GM12878 (cell line): ENCODE measurements at regions not wholly inside any gene's neighbourhood (a gene's known extent, or its start where the extent isn't known, plus 50 kb on each side); places are given as distances from the start of the nearest gene placed in this dataset.

Source experiments
- ATAC-seq: fragments of 200-7000 bp; cut with Tn5 transposase; 3 replicates; pipeline ENCODE4 v1.9.1; 2020; ENCODE audit warnings: mild to moderate bottlenecking, moderate library complexity
- BruUV-seq: library from RNA; stranded (reverse); fragments of 400-500 nt; replicated peaks from 2 replicates; lab custom pipeline; 2021; lab: Mats Ljungman, UMichigan
- CTCF ChIA-PET: fragments of 300-600 bp; sonication (Branson Sonifier 250); formaldehyde crosslinking; extraction: SDS; loops from one replicate; lab custom pipeline; 2021; ENCODE audit warnings: inconsistent platforms; lab: Yijun Ruan, JAX
- POLR2A ChIA-PET: fragments of 350-600 bp; formaldehyde crosslinking; extraction: SDS; loops from one replicate; lab custom pipeline; 2021; ENCODE audit warnings: inconsistent platforms; lab: Charles Lee
- RAD21 ChIA-PET: fragments of 300-600 bp; sonication (Branson Sonifier 250); formaldehyde crosslinking; loops from one replicate; lab custom pipeline; 2023; ENCODE audit warnings: antibody characterized with exemption; ENCODE audit not compliant: unreplicated experiment; lab: Charles Lee
- SMC1A ChIA-PET: fragments of 300-600 bp; sonication (Branson Sonifier 250); formaldehyde crosslinking; loops from one replicate; lab custom pipeline; 2023; ENCODE audit not compliant: unreplicated experiment, uncharacterized antibody; lab: Charles Lee
- DNase-seq: peaks from one replicate; pipeline ENCODE4 v3.0.0-alpha.2; 2011; ENCODE audit warnings: low read depth, low spot score
- FAIRE-seq: peaks from 3 replicates; lab custom pipeline; 2011; peaks lifted over from hg19 to GRCh38; lab: Jason Lieb, UNC
- H2AFZ ChIP-seq: 2 replicates; pipeline ENCODE4 v1.6.0; 2011; ENCODE audit warnings: low read depth, low read length, control low read depth; ENCODE audit not compliant: control insufficient read depth
- H3K27ac ChIP-seq: 2 replicates; pipeline ENCODE4 v1.5.1; 2011; ENCODE audit warnings: control low read depth; ENCODE audit not compliant: control insufficient read depth, insufficient read depth
- H3K27me3 ChIP-seq, 2 experiments: replicated peaks in 1 of 2; 2 replicates each; pipeline versions ENCODE4 v1.6.0 to v1.6.1; 2011; ENCODE audit warnings: low read length in 1 of 2; ENCODE audit not compliant: control insufficient read depth in 2 of 2, insufficient read depth in 2 of 2
- H3K36me3 ChIP-seq, 2 experiments: 2 replicates each; pipeline ENCODE4 v1.5.1; 2011; ENCODE audit warnings: low read length in 1 of 2; ENCODE audit not compliant: control insufficient read depth in 2 of 2, insufficient read depth in 2 of 2
- H3K4me1 ChIP-seq: 2 replicates; pipeline ENCODE4 v1.6.1; 2011; ENCODE audit warnings: mild to moderate bottlenecking, low read length, moderate library complexity, mixed read lengths; ENCODE audit not compliant: control insufficient read depth, insufficient read depth
- H3K4me2 ChIP-seq: 2 replicates; pipeline ENCODE4 v1.6.0; 2011; ENCODE audit warnings: control low read depth; ENCODE audit not compliant: control insufficient read depth, insufficient read depth
- H3K4me3 ChIP-seq: fragments of 200-600 bp; sonication (generic); 2 replicates; pipeline ENCODE4 v1.5.1; 2016
- H3K79me2 ChIP-seq: 2 replicates; pipeline ENCODE4 v1.6.0; 2011; ENCODE audit warnings: low read length; ENCODE audit not compliant: control insufficient read depth, insufficient read depth
- H3K9ac ChIP-seq: 2 replicates; pipeline ENCODE4 v1.8.0; 2011; ENCODE audit warnings: low read length, control low read depth, mixed read lengths; ENCODE audit not compliant: control insufficient read depth, insufficient read depth
- H3K9me3 ChIP-seq: replicated peaks from 3 replicates; pipeline ENCODE4 v1.5.1; 2011; ENCODE audit warnings: mild to moderate bottlenecking, low read length; ENCODE audit not compliant: control insufficient read depth, insufficient read depth
- H4K20me1 ChIP-seq: 2 replicates; pipeline ENCODE4 v1.6.0; 2011; ENCODE audit not compliant: control insufficient read depth, insufficient read depth
- CEBPB ChIP-seq, 2 experiments: fragments of 150-350 bp in 1 of 2; IDR thresholded peaks; 2 replicates each; pipeline ENCODE4 v1.6.1; 2012 to 2014; ENCODE audit warnings: low read depth in 2 of 2, low read length in 2 of 2, borderline replicate concordance in 1 of 2, inconsistent platforms in 1 of 2
- EP300 ChIP-seq, 2 experiments: fragments of 150-350 bp in 1 of 2; IDR thresholded peaks; 2 replicates each; pipeline ENCODE4 v1.6.1; 2011 to 2012; ENCODE audit warnings: low read depth in 2 of 2, low read length in 2 of 2, borderline replicate concordance in 1 of 2, improper control_type of control experiment in 1 of 2, inconsistent platforms in 1 of 2; ENCODE audit not compliant: control insufficient read depth in 1 of 2
- ETV6 ChIP-seq, 2 experiments: fragments of 450-650 bp in 1 of 2; IDR thresholded peaks in 1 of 2; conservative IDR thresholded peaks in 1 of 2; 2 replicates each; pipeline ENCODE4 v1.6.1; 2014; ENCODE audit warnings: antibody characterized with exemption in 1 of 2, borderline replicate concordance in 1 of 2, low read depth in 1 of 2, mild to moderate bottlenecking in 1 of 2, moderate library complexity in 1 of 2
- MAX ChIP-seq: IDR thresholded peaks from 2 replicates; pipeline ENCODE4 v1.6.1; 2012; ENCODE audit warnings: low read depth, low read length, improper control_type of control experiment
- POU2F2 ChIP-seq: IDR thresholded peaks from 3 replicates; pipeline ENCODE4 v1.6.1; 2011; ENCODE audit warnings: low read depth, mild to moderate bottlenecking, low read length, borderline replicate concordance
- RELB ChIP-seq: fragments of 450-650 bp; IDR thresholded peaks from 2 replicates; pipeline ENCODE4 v1.6.1; 2017; ENCODE audit warnings: low read depth, mild to moderate bottlenecking, moderate library complexity
- SRF ChIP-seq, 2 experiments: IDR thresholded peaks; 2 replicates each; pipeline ENCODE4 v1.6.1; 2011; ENCODE audit warnings: low read depth in 2 of 2, low read length in 2 of 2, mild to moderate bottlenecking in 1 of 2, moderate library complexity in 1 of 2
- SUPT20H ChIP-seq: IDR thresholded peaks from 2 replicates; pipeline ENCODE4 v1.6.1; 2011; ENCODE audit warnings: low read depth, mild to moderate bottlenecking, low read length, moderate library complexity, borderline replicate concordance; ENCODE audit not compliant: control insufficient read depth
- ZSCAN29 ChIP-seq: fragments of 450-650 bp; IDR thresholded peaks from 2 replicates; pipeline ENCODE4 v1.6.1; 2017; ENCODE audit warnings: mild to moderate bottlenecking, moderate library complexity
- WGBS: methylation state at CpG from one replicate; pipeline ENCODE4 v1.1.6; 2016; ENCODE audit warnings: low lambda C conversion rate; ENCODE audit not compliant: insufficient replicate concordance, insufficient coverage; ENCODE audit errors: missing lambda C conversion rate; 5-methylcytosine and 5-hydroxymethylcytosine counted together
- in situ Hi-C: fragments of 300-500 bp; cut with MboI; formaldehyde crosslinking; loops from 9 replicates; pipeline ENCODE4 v1.14.3; 2018; ENCODE audit warnings: mixed read lengths
- intact Hi-C: fragments of 100-400 bp; cut with micrococcal nuclease; formaldehyde crosslinking; loops from one replicate; pipeline ENCODE4 v1.14.2; 2022; ENCODE audit not compliant: unreplicated experiment
- TF ChIP-seq, protein P1 (sequence below): fragments of 450-650 bp; formaldehyde crosslinking; IDR thresholded peaks from 2 replicates; pipeline ENCODE4 v1.4.0; 2020; ENCODE audit warnings: mild to moderate bottlenecking, moderate library complexity

DNA sequence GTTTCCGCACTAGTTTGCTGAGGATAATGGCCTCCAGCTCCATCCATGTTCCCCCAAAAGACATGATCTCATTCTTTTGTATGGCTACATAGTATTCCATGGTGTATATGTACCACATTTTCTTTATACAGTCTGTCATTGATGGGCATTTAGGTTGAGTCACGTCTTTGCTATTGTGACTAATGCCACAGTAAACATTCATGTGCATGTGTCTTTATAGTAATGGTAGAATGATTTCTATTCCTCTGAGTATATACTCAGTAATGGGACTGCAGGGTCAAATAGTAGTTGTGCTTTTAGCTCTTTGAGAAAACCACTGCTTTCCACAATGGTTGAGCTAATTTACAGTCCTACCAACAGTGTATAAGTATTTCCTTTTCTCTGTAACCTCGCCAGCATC is 78.3 kb upstream of the BCL9 start:
- Histone ChIP-seq H3K4me1 (no peaks in the 10 kb centered on the region), H3K79me2 (no peaks in the 10 kb centered on the region), H3K4me2 (no peak overlapping the region), H2AFZ (no peak overlapping the region), H3K4me3 (no peak overlapping the region), H3K27ac (no peak overlapping the region), H3K27me3 (no peaks in the 10 kb centered on the region), H3K36me3 (no peaks in the 10 kb centered on the region), H4K20me1 (no peaks in the 10 kb centered on the region), H3K9me3 (no peaks in the 10 kb centered on the region; the same call in 2 of the 3 replicates), H3K9ac (no peak overlapping the region)
- RAD21 ChIA-PET = no interaction called here
- no peak for ATAC-seq
- FAIRE-seq = no peak
- no peak for DNase-seq
- BruUV-seq = no TSS peak
- CTCF ChIA-PET = no interaction called here
- TF ChIP-seq SRF (IDR thresholded peaks at IDR 0.05; ENCODE audit: low read depth in 2 of 2, low read length in 2 of 2) (no peak), CEBPB (IDR thresholded peaks at IDR 0.05; ENCODE audit: borderline replicate concordance in 1 of 2, low read depth in 2 of 2, low read length in 2 of 2) (no peak), ZSCAN29 (no peak), MAX (no peak), SUPT20H (no peak), RELB (no peak), ETV6 (conservative IDR thresholded peaks at IDR 0.05 in 1 of 2, IDR thresholded peaks at IDR 0.05 in 1 of 2; ENCODE audit: borderline replicate concordance in 1 of 2, low read depth in 1 of 2) (no peak), POU2F2 (no peak), EP300 (IDR thresholded peaks at IDR 0.05; ENCODE audit: borderline replicate concordance in 1 of 2, control insufficient read depth in 1 of 2, low read depth in 2 of 2, low read length in 2 of 2) (no peak)
- TF ChIP-seq, protein P1, sequence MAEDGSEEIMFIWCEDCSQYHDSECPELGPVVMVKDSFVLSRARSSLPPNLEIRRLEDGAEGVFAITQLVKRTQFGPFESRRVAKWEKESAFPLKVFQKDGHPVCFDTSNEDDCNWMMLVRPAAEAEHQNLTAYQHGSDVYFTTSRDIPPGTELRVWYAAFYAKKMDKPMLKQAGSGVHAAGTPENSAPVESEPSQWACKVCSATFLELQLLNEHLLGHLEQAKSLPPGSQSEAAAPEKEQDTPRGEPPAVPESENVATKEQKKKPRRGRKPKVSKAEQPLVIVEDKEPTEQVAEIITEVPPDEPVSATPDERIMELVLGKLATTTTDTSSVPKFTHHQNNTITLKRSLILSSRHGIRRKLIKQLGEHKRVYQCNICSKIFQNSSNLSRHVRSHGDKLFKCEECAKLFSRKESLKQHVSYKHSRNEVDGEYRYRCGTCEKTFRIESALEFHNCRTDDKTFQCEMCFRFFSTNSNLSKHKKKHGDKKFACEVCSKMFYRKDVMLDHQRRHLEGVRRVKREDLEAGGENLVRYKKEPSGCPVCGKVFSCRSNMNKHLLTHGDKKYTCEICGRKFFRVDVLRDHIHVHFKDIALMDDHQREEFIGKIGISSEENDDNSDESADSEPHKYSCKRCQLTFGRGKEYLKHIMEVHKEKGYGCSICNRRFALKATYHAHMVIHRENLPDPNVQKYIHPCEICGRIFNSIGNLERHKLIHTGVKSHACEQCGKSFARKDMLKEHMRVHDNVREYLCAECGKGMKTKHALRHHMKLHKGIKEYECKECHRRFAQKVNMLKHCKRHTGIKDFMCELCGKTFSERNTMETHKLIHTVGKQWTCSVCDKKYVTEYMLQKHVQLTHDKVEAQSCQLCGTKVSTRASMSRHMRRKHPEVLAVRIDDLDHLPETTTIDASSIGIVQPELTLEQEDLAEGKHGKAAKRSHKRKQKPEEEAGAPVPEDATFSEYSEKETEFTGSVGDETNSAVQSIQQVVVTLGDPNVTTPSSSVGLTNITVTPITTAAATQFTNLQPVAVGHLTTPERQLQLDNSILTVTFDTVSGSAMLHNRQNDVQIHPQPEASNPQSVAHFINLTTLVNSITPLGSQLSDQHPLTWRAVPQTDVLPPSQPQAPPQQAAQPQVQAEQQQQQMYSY = no peak
- intact Hi-C loops (no loop called here), in situ Hi-C loops (no loop called here)
- SMC1A ChIA-PET = interaction anchor here (1.2 kb wide), 1 partner anchor 44 kb away, joined by 3 read pairs; no protein-coding TSS in a partner anchor
- WGBS = 16% methylated on average over 3 of the region's 3 CpGs
- POLR2A ChIA-PET = no interaction called here
